GM23248 (cell line): ENCODE measurements at regions not wholly inside any gene's neighbourhood (a gene's known extent, or its start where the extent isn't known, plus 50 kb on each side); places are given as distances from the start of the nearest gene placed in this dataset. TPM values are rescaled to one million over a fixed set of nuclear protein-coding genes. Genes with fewer than 3 reads are reported as not detected.
"Not testable (repeated sequence)": the region's sequence is repeated elsewhere in the genome, so short reads cannot be mapped to it uniquely, and the experiment has no call there.

Experiments
- DNase-seq: peaks from one replicate; pipeline ENCODE4 v3.0.0-alpha.2; 2015
- H2AFZ ChIP-seq: fragments of 200-600 bp; sonication (generic); 2 replicates; pipeline ENCODE4 v1.6.1; 2016; ENCODE audit warnings: antibody characterized with exemption
- H3F3A ChIP-seq: fragments of 200-600 bp; sonication (generic); 2 replicates; pipeline ENCODE4 v1.6.1; 2016; ENCODE audit warnings: mild to moderate bottlenecking, antibody characterized with exemption, mixed run types; ENCODE audit not compliant: insufficient read depth
- H3K27ac ChIP-seq: fragments of 200-600 bp; sonication (generic); 2 replicates; pipeline ENCODE4 v1.5.1; 2016; ENCODE audit warnings: mild to moderate bottlenecking
- H3K27me3 ChIP-seq: fragments of 200-600 bp; sonication (generic); replicated peaks from 2 replicates; pipeline ENCODE4 v1.6.1; 2016; ENCODE audit warnings: mild to moderate bottlenecking; ENCODE audit not compliant: insufficient read depth
- H3K36me3 ChIP-seq: fragments of 200-600 bp; sonication (generic); 2 replicates; pipeline ENCODE4 v1.6.1; 2016; ENCODE audit warnings: low read depth, mild to moderate bottlenecking
- H3K4me1 ChIP-seq: fragments of 200-600 bp; sonication (generic); 2 replicates; pipeline ENCODE4 v1.6.1; 2016; ENCODE audit warnings: mild to moderate bottlenecking; ENCODE audit not compliant: insufficient read depth
- H3K4me2 ChIP-seq: fragments of 200-600 bp; sonication (generic); one replicate; pipeline ENCODE4 v1.6.1; 2016; ENCODE audit warnings: mild to moderate bottlenecking; ENCODE audit not compliant: unreplicated experiment
- H3K4me3 ChIP-seq: fragments of 200-600 bp; sonication (generic); 2 replicates; pipeline ENCODE4 v1.5.1; 2016; ENCODE audit warnings: mild to moderate bottlenecking
- H3K79me2 ChIP-seq: fragments of 200-600 bp; sonication (generic); 2 replicates; pipeline ENCODE4 v1.6.1; 2016; ENCODE audit warnings: mild to moderate bottlenecking; ENCODE audit not compliant: insufficient read depth
- H3K9ac ChIP-seq: fragments of 200-600 bp; sonication (generic); 2 replicates; pipeline ENCODE4 v1.6.1; 2016; ENCODE audit warnings: mild to moderate bottlenecking
- H3K9me2 ChIP-seq: fragments of 200-600 bp; sonication (generic); 2 replicates; pipeline ENCODE4 v1.6.1; 2016; ENCODE audit warnings: mixed run types, mild to moderate bottlenecking, moderate library complexity; ENCODE audit not compliant: insufficient read depth
- H3K9me3 ChIP-seq: fragments of 200-600 bp; sonication (generic); one replicate; pipeline ENCODE4 v1.6.1; 2017; ENCODE audit warnings: low read depth
- H4K20me1 ChIP-seq: fragments of 200-600 bp; sonication (generic); 2 replicates; pipeline ENCODE4 v1.6.0; 2016; ENCODE audit not compliant: insufficient read depth
- EZH2 ChIP-seq: fragments of 200-600 bp; sonication (generic); IDR thresholded peaks from 2 replicates; pipeline ENCODE4 v1.6.1; 2018; ENCODE audit warnings: antibody characterized with exemption, mild to moderate bottlenecking; ENCODE audit not compliant: insufficient read depth, poor library complexity, severe bottlenecking
- EZH2phosphoT487 ChIP-seq: fragments of 200-600 bp; sonication (generic); IDR thresholded peaks from 2 replicates; pipeline ENCODE4 v1.6.1; 2018; ENCODE audit warnings: antibody characterized with exemption, moderate library complexity, mild to moderate bottlenecking, low read depth; ENCODE audit not compliant: insufficient read depth
- WGBS, 2 experiments: methylation state at CpG; one replicate each; pipeline ENCODE4 v1.1.6; 2015 to 2017; ENCODE audit warnings: low lambda C conversion rate in 2 of 2, low coverage in 1 of 2; ENCODE audit errors: missing lambda C conversion rate in 2 of 2; 5-methylcytosine and 5-hydroxymethylcytosine counted together
- in situ Hi-C: fragments of 300-500 bp; cut with MboI; formaldehyde crosslinking; loops from 2 replicates; pipeline ENCODE4 v1.15.0; 2020
- small RNA-seq: library from RNA; depleted of rRNA; stranded (forward); fragments of <200 nt; gene quantifications from one replicate; pipeline ENCODE3, GENCODE V24; 2014; ENCODE audit warnings: low read depth, low replicate concordance

DNA sequence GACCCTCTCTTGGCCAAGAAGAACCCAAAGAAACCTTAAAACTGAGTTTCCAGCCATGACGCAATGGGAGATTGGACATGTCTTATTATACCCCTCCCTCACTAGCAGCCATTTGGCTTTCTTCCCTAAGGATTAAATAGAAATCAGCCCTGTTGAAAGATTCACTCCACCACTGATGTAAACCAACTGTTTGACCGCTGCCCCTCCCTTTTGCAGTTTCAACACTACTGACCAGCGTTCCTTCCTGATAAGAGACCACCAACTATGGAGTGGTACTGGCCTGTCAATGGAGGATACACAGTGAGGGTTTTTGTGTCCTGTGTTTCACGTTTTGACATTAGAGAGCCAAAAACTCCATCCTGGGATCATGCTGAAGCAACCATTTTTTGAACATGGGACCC lies 53.2 kb upstream of the CD2AP start:
- WGBS, 2 experiments = 36 to 43% methylated on average over 4 of the region's 4 CpGs
- in situ Hi-C loops = loop anchor here (25.0 kb wide), 1 partner anchor 1988 kb away; no protein-coding TSS in a partner anchor
- Histone ChIP-seq H3K9me2 (no peaks in the 10 kb centered on the region), H3K9ac (no peak overlapping the region), H3K27me3 (0 out of 2 replicates have a peak, but pooled peaks cover 5% of the 10 kb centered on the region), H3K27ac (no peak overlapping the region), H3K9me3 (no peaks in the 10 kb centered on the region), H3K4me1 (0 out of 2 replicates have a peak, but pooled peaks cover 13% of the 10 kb centered on the region), H3F3A (peaks cover 4% of the 10 kb centered on the region; the same call in 1 of the 2 replicates), H3K36me3 (no peaks in the 10 kb centered on the region), H4K20me1 (no peaks in the 10 kb centered on the region), H3K4me3 (no peak overlapping the region), H2AFZ (no peak overlapping the region), H3K79me2 (no peaks in the 10 kb centered on the region), H3K4me2 (no peak overlapping the region)
- no peak for DNase-seq
- TF ChIP-seq EZH2 (no peak), EZH2phosphoT487 (no peak)

DNA sequence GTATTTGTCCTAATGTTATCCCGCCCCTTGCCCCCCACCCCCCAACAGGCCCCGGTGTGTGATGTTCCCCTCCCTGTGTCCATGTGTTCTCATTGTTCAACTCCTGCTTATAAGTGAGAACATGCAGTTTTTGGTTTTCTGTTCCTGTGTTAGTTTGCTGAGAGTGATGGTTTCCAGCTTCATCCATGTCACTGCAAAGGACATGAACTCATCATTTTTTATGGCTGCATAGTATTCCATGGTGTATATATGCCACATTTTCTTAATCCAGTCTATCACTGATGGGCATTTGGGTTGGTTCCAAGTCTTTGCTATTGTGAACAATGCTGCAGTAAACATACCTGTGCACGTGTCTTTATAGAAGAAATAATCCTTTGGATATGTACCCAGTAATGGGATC lies 51.9 kb upstream of the CD2AP start:
- H3K4me3 ChIP-seq, H3K79me2 ChIP-seq, H3K27me3 ChIP-seq, H3K9me2 ChIP-seq, H3K36me3 ChIP-seq, H3K9me3 ChIP-seq, H3K4me2 ChIP-seq, DNase-seq, H4K20me1 ChIP-seq, H3K9ac ChIP-seq, H3K27ac ChIP-seq, H3K4me1 ChIP-seq, H3F3A ChIP-seq, in situ Hi-C loops, H2AFZ ChIP-seq: not testable (repeated sequence)
- WGBS, 2 experiments = 56 to 64% methylated on average over 3 of the region's 3 CpGs

DNA sequence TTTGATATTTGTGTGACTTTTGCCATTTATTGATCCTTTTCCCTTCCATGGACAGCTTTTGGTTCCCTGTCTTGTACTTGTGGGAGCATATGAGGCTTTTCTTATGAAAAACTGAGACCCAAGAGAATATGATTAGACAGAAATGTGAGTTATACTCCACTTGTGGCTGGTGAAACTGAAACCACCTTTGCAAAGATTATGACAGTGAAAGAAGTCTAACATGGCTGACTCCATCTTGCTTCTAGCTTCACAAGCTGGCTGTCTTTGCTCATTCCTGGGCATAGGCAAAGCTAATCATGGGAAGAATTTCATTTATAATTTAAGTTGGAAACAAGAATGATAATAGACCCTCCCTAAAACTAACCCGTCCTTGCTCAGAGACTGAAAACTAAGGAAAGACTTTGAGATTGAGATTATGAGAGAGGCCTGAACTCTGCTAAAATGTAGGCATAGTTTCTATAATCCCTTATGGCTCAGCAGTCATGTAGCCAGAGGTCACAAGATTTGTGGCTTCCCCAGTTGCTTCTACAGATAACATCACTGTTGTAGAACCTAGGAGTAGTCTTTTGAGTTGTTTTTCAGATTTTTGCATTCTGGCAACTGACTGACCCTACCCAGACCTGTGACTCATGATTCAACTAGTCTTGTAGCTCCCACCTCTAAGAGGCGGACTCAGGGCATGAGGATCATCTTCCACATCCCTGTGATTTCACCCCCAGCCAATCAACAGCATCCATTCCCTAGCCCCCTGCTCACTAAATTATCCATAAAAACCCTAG lies 50.9 kb upstream of the CD2AP start:
- TF ChIP-seq EZH2 (no peak), EZH2phosphoT487 (no peak)
- Histone ChIP-seq H3K9ac (no peak overlapping the region), H3K27me3 (peaks cover 5% of the 10 kb centered on the region; the same call in 1 of the 2 replicates), H3K4me2 (no peak overlapping the region), H4K20me1 (no peaks in the 10 kb centered on the region), H3K4me1 (no peaks in the 10 kb centered on the region), H3F3A (no peaks in the 10 kb centered on the region), H3K36me3 (no peaks in the 10 kb centered on the region), H3K27ac (no peak overlapping the region), H2AFZ (no peak overlapping the region), H3K9me2 (no peaks in the 10 kb centered on the region), H3K4me3 (no peak overlapping the region), H3K79me2 (no peaks in the 10 kb centered on the region), H3K9me3 (no peaks in the 10 kb centered on the region)
- in situ Hi-C loops = no loop called here
- 43 to 44% methylated on average over 2 of the region's 2 CpGs for WGBS, 2 experiments
- no peak for DNase-seq

DNA sequence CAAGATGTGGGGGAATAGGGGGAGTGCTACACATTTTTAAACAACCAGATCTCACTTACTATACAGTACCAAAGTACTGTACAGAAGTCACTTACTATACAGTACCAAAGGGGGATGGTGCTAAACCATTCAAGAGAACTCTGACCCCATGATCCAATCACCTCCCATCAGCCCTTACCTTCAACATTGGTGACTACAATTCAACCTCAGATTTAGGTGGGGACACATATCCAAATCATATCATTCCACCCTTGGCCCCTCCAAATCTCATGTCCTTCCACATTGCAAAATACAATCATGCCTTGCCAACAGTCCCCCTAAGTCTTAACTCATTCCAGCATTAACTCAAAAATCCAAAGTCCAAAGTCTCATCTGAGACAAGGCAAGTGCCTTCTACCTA lies 49.9 kb upstream of the CD2AP start:
- Histone ChIP-seq H3K4me1 (no peaks in the 10 kb centered on the region), H3K27me3 (peaks cover 6% of the 10 kb centered on the region), H3K9me3 (no peaks in the 10 kb centered on the region), H3K9ac (no peak overlapping the region), H3F3A (no peaks in the 10 kb centered on the region), H3K36me3 (no peaks in the 10 kb centered on the region), H2AFZ (no peak overlapping the region), H3K27ac (no peak overlapping the region), H3K4me2 (no peak overlapping the region), H4K20me1 (no peaks in the 10 kb centered on the region), H3K4me3 (no peak overlapping the region), H3K79me2 (no peaks in the 10 kb centered on the region), H3K9me2 (no peaks in the 10 kb centered on the region)
- TF ChIP-seq EZH2 (no peak), EZH2phosphoT487 (no peak)
- in situ Hi-C loops = no loop called here
- no peak for DNase-seq

Small RNA genes in the stretch of these regions (small RNA-seq; reads per million reads assigned to genes)
- gene B3GNTL1P2 = not detected
